T-cell (primary cell): ENCODE measurements at regions not wholly inside any gene's neighbourhood (a gene's known extent, or its start where the extent isn't known, plus 50 kb on each side); places are given as distances from the start of the nearest gene placed in this dataset.
A peak's percentile ranks its signal among the peaks of the same experiment; 100 is the strongest.

Experiments
- ATAC-seq, 4 experiments: fragments of 200-7000 bp in 3 of 4; fragments of 150-1000 bp in 1 of 4; cut with Tn5 transposase; replicated peaks in 1 of 4; 1 replicate in 3 of 4; 2 replicates in 1 of 4; pipeline ENCODE4 v1.10.0; 2021; ENCODE audit warnings: moderate library complexity in 3 of 4, mild to moderate bottlenecking in 2 of 4, moderate number of reproducible peaks in 1 of 4
- CTCF ChIA-PET, 2 donors: fragments of 300-600 bp; sonication (Branson Sonifier 250); formaldehyde crosslinking; loops; one replicate each; lab custom pipeline; 2022; ENCODE audit warnings: antibody characterized with exemption in 2 of 2; lab: Charles Lee
- POLR2A ChIA-PET, 2 donors: fragments of 300-600 bp; sonication (Branson Sonifier 250); formaldehyde crosslinking; loops; one replicate each; lab custom pipeline; 2022; ENCODE audit warnings: antibody characterized with exemption in 2 of 2; lab: Charles Lee
- DNase-seq, 35 experiments: peaks; one replicate each; pipeline versions ENCODE4 v3.0.0 to v3.0.0-alpha.2; 2013 to 2023
- H3K27ac ChIP-seq: one replicate; pipeline ENCODE4 v1.5.1; 2013; ENCODE audit warnings: low read length
- H3K27me3 ChIP-seq, 2 experiments: replicated peaks in 1 of 2; 1 replicate in 1 of 2; 2 replicates in 1 of 2; pipeline versions ENCODE4 v1.6.1 to v1.7.0; 2013; ENCODE audit warnings: low read length in 1 of 2, mixed read lengths in 1 of 2; ENCODE audit not compliant: control insufficient read depth in 2 of 2, insufficient read depth in 2 of 2; ENCODE audit errors: extremely low read depth in 1 of 2
- H3K36me3 ChIP-seq, 2 donors: 1 replicate in 1 of 2; 2 replicates in 1 of 2; pipeline versions ENCODE4 v1.6.1 to v1.7.0; 2013; ENCODE audit warnings: low read length in 1 of 2; ENCODE audit not compliant: control insufficient read depth in 2 of 2, insufficient read depth in 1 of 2; ENCODE audit errors: extremely low read depth in 1 of 2
- H3K4me1 ChIP-seq, 2 experiments: 1 replicate in 1 of 2; 2 replicates in 1 of 2; pipeline versions ENCODE4 v1.6.1 to v1.7.0; 2013; ENCODE audit warnings: low read length in 2 of 2, mixed read lengths in 1 of 2; ENCODE audit not compliant: insufficient read depth in 2 of 2, control insufficient read depth in 1 of 2; ENCODE audit errors: extremely low read depth in 1 of 2
- H3K4me3 ChIP-seq, 2 donors: 1 replicate in 1 of 2; 2 replicates in 1 of 2; pipeline versions ENCODE4 v1.5.1 to v1.7.0; 2013; ENCODE audit warnings: mild to moderate bottlenecking in 2 of 2, low read length in 1 of 2, moderate library complexity in 1 of 2; ENCODE audit not compliant: control insufficient read depth in 1 of 2; ENCODE audit errors: extremely low read depth in 1 of 2
- H3K9me3 ChIP-seq: 2 replicates; pipeline ENCODE4 v1.7.0; 2013
- H3K27ac Mint-ChIP-seq, 2 donors: one replicate each; pipeline ENCODE4 v1.8.0; 2020 to 2021; ENCODE audit warnings: mild to moderate bottlenecking in 2 of 2, mixed read lengths in 2 of 2
- H3K27me3 Mint-ChIP-seq, 2 donors: one replicate each; pipeline ENCODE4 v1.8.0; 2021 to 2022; ENCODE audit warnings: mixed read lengths in 2 of 2
- H3K36me3 Mint-ChIP-seq: one replicate; pipeline ENCODE4 v1.8.0; 2021; ENCODE audit warnings: mixed read lengths
- H3K4me1 Mint-ChIP-seq, 3 donors: one replicate each; pipeline ENCODE4 v1.8.0; 2020 to 2022; ENCODE audit warnings: mixed read lengths in 3 of 3, mild to moderate bottlenecking in 1 of 3
- H3K4me3 Mint-ChIP-seq, 3 donors: one replicate each; pipeline ENCODE4 v1.8.0; 2020 to 2022; ENCODE audit warnings: mild to moderate bottlenecking in 3 of 3, mixed read lengths in 3 of 3, moderate library complexity in 3 of 3
- H3K9me3 Mint-ChIP-seq, 3 donors: one replicate each; pipeline ENCODE4 v1.8.0; 2020 to 2022; ENCODE audit warnings: mixed read lengths in 3 of 3
- WGBS: methylation state at CpG from one replicate; pipeline ENCODE4 v1.1.5; 2013; ENCODE audit warnings: missing lambda C conversion rate; ENCODE audit not compliant: insufficient coverage; 5-methylcytosine and 5-hydroxymethylcytosine counted together

- Mint-ChIP-seq H3K36me3 (no peaks in the 10 kb centered on the region), H3K4me3 (no peak overlapping the region), H3K27me3 (no peaks in the 10 kb centered on the region), H3K9me3 (no peaks in the 10 kb centered on the region), H3K4me1 (peaks cover 18 to 49% (median 18%) of the 10 kb centered on the region in 3 donors), H3K27ac (no peak overlapping the region)
- Histone ChIP-seq H3K4me3 (no peak overlapping the region), H3K4me1 (peaks cover 6 to 12% of the 10 kb centered on the region in 2 experiments), H3K9me3 (no peaks in the 10 kb centered on the region), H3K36me3 (no peaks in the 10 kb centered on the region), H3K27me3 (no peaks in the 10 kb centered on the region), H3K27ac (no peak overlapping the region)
- ChIA-PET POLR2A (interaction anchor here in 1 of 2 donors (0.6 kb wide), 1 partner anchor 68 kb away, joined by 3 read pairs; no protein-coding TSS in a partner anchor), CTCF (interaction anchor here (0.7 to 0.9 kb wide), 3 partner anchors 14 to 78 kb away, joined by 3 read pairs; no protein-coding TSS in a partner anchor)
- no peak for ATAC-seq
- no peak for DNase-seq
- no CpG with 5 or more reads among the region's 5 CpGs for WGBS
Measured at GRCh38 chr2:172207911-172208310, 105.2 kb upstream of the DLX2 start.

- no peak overlapping the region for H3K27ac ChIP-seq
- ChIA-PET POLR2A (interaction anchor here in 1 of 2 donors (0.6 kb wide), 1 partner anchor 620 kb away, joined by 3 read pairs; no protein-coding TSS in a partner anchor), CTCF (no interaction called here)
- Mint-ChIP-seq H3K27ac (no peak overlapping the region), H3K36me3 (no peaks in the 10 kb centered on the region), H3K4me1 (peaks cover 24 to 58% (median 26%) of the 10 kb centered on the region in 3 donors), H3K4me3 (no peak overlapping the region), H3K27me3 (no peaks in the 10 kb centered on the region), H3K9me3 (no peaks in the 10 kb centered on the region)
- 75% methylated on average over 3 of the region's 6 CpGs for WGBS
- H3K4me3 ChIP-seq: no peak overlapping the region
- ATAC-seq (no peak), DNase-seq (no peak)
- H3K36me3 ChIP-seq: no peaks in the 10 kb centered on the region
- no peaks in the 10 kb centered on the region for H3K9me3 ChIP-seq
- peaks cover 9 to 16% of the 10 kb centered on the region in 2 experiments for H3K4me1 ChIP-seq
- H3K27me3 ChIP-seq: no peaks in the 10 kb centered on the region
Measured at GRCh38 chr2:172208791-172209325, 106.2 kb upstream of the DLX2 start.

GRCh38 chr2:172210599-172210998 lies 107.9 kb upstream of the DLX2 start:
- CTCF ChIA-PET: interaction anchor here in 1 of 2 donors (0.6 to 0.7 kb wide), 2 partner anchors 238 to 409 kb away, joined by 3 to 6 read pairs; no protein-coding TSS in a partner anchor
- no peak overlapping the region for H3K27ac Mint-ChIP-seq

GRCh38 chr2:172211512-172211911 lies 108.8 kb upstream of the DLX2 start:
- Histone ChIP-seq H3K27me3 (no peaks in the 10 kb centered on the region), H3K27ac (no peak overlapping the region), H3K4me1 (peaks cover 9 to 16% of the 10 kb centered on the region in 2 experiments), H3K36me3 (no peaks in the 10 kb centered on the region), H3K9me3 (no peaks in the 10 kb centered on the region), H3K4me3 (no peak overlapping the region)
- H3K36me3 Mint-ChIP-seq: no peaks in the 10 kb centered on the region
- no peaks in the 10 kb centered on the region for H3K9me3 Mint-ChIP-seq
- no peak overlapping the region for H3K4me3 Mint-ChIP-seq
- ATAC-seq: no peak
- H3K27me3 Mint-ChIP-seq: no peaks in the 10 kb centered on the region
- CTCF ChIA-PET: no interaction called here
- WGBS: 100% methylated on average over 1 of the region's 5 CpGs
- POLR2A ChIA-PET: no interaction called here
- DNase-seq: no peak
- H3K27ac Mint-ChIP-seq: no peak overlapping the region
- H3K4me1 Mint-ChIP-seq: peaks cover 24 to 38% (median 26%) of the 10 kb centered on the region in 3 donors

More at GRCh38 chr2:172210599-172210998, 107.9 kb upstream of the DLX2 start:
- Mint-ChIP-seq H3K27me3 (no peaks in the 10 kb centered on the region), H3K9me3 (no peaks in the 10 kb centered on the region), H3K36me3 (no peaks in the 10 kb centered on the region), H3K4me1 (peaks cover 24 to 41% (median 26%) of the 10 kb centered on the region in 3 donors), H3K4me3 (no peak overlapping the region)
- Histone ChIP-seq H3K4me3 (no peak overlapping the region), H3K9me3 (no peaks in the 10 kb centered on the region), H3K27ac (no peak overlapping the region), H3K27me3 (no peaks in the 10 kb centered on the region), H3K4me1 (peaks cover 9 to 16% of the 10 kb centered on the region in 2 experiments), H3K36me3 (no peaks in the 10 kb centered on the region)
- DNase-seq (no peak), ATAC-seq (no peak)
- POLR2A ChIA-PET: no interaction called here

- 72% methylated on average over 3 of the region's 12 CpGs for WGBS
- no peak for ATAC-seq
- CTCF ChIA-PET: no interaction called here
- DNase-seq: no peak
- H3K4me3 Mint-ChIP-seq: peak overlapping the region in 1 of 3 donors; percentile 7
- H3K27me3 Mint-ChIP-seq: no peaks in the 10 kb centered on the region
- no peaks in the 10 kb centered on the region for H3K9me3 ChIP-seq
- no peak overlapping the region for H3K4me3 ChIP-seq
- H3K27ac ChIP-seq: no peak overlapping the region
- no peaks in the 10 kb centered on the region for H3K9me3 Mint-ChIP-seq
- H3K4me1 ChIP-seq: peaks cover 9 to 16% of the 10 kb centered on the region in 2 experiments
- no peak overlapping the region for H3K27ac Mint-ChIP-seq
- POLR2A ChIA-PET: interaction anchor here in 1 of 2 donors (0.5 kb wide), 1 partner anchor 1728 kb away, joined by 9 read pairs; no protein-coding TSS in a partner anchor
- no peaks in the 10 kb centered on the region for H3K27me3 ChIP-seq
- no peaks in the 10 kb centered on the region for H3K36me3 Mint-ChIP-seq
- no peaks in the 10 kb centered on the region for H3K36me3 ChIP-seq
- peaks cover 24 to 38% (median 26%) of the 10 kb centered on the region in 3 donors for H3K4me1 Mint-ChIP-seq
Measured at GRCh38 chr2:172213116-172213860, 110.6 kb upstream of the DLX2 start.

GRCh38 chr2:172214252-172214651 lies 111.6 kb upstream of the DLX2 start:
- no peak overlapping the region for H3K4me3 ChIP-seq
- ATAC-seq (no peak), DNase-seq (no peak)
- Mint-ChIP-seq H3K27me3 (no peaks in the 10 kb centered on the region), H3K4me3 (no peak overlapping the region), H3K4me1 (peaks cover 21 to 39% (median 26%) of the 10 kb centered on the region in 3 donors), H3K36me3 (no peaks in the 10 kb centered on the region), H3K27ac (no peak overlapping the region), H3K9me3 (no peaks in the 10 kb centered on the region)
- H3K36me3 ChIP-seq: no peaks in the 10 kb centered on the region
- no peaks in the 10 kb centered on the region for H3K9me3 ChIP-seq
- peaks cover 9 to 16% of the 10 kb centered on the region in 2 experiments for H3K4me1 ChIP-seq
- ChIA-PET CTCF (no interaction called here), POLR2A (interaction anchor here in 1 of 2 donors (0.5 kb wide), 1 partner anchor 1729 kb away, joined by 9 read pairs; no protein-coding TSS in a partner anchor)
- WGBS: no CpG with 5 or more reads among the region's 2 CpGs
- no peak overlapping the region for H3K27ac ChIP-seq
- no peaks in the 10 kb centered on the region for H3K27me3 ChIP-seq
